ENCODE measurements at regions not wholly inside any gene's neighbourhood (a gene's known extent, or its start where the extent isn't known, plus 50 kb on each side); places are given as distances from the start of the nearest gene placed in this dataset.

- no peak for DNase-seq (ENCODE audit: low read depth)
- TF ChIP-seq, protein P1, sequence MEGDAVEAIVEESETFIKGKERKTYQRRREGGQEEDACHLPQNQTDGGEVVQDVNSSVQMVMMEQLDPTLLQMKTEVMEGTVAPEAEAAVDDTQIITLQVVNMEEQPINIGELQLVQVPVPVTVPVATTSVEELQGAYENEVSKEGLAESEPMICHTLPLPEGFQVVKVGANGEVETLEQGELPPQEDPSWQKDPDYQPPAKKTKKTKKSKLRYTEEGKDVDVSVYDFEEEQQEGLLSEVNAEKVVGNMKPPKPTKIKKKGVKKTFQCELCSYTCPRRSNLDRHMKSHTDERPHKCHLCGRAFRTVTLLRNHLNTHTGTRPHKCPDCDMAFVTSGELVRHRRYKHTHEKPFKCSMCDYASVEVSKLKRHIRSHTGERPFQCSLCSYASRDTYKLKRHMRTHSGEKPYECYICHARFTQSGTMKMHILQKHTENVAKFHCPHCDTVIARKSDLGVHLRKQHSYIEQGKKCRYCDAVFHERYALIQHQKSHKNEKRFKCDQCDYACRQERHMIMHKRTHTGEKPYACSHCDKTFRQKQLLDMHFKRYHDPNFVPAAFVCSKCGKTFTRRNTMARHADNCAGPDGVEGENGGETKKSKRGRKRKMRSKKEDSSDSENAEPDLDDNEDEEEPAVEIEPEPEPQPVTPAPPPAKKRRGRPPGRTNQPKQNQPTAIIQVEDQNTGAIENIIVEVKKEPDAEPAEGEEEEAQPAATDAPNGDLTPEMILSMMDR (IDR thresholded peaks at IDR 0.05; ENCODE audit: control insufficient read depth, insufficient read depth, low read depth, low read length, missing control alignments) = no peak
- H3K4me3 ChIP-seq (ENCODE audit: control insufficient read depth, low read depth, low read length) = no peak overlapping the region
Observed at GRCh38 chr3:31065765-31066164, 171.3 kb upstream of the GADL1 start.

- peak; percentile 93 for DNase-seq (ENCODE audit: low read depth)
- no peak overlapping the region for H3K4me3 ChIP-seq (ENCODE audit: control insufficient read depth, low read depth, low read length)
- TF ChIP-seq, protein P1 (IDR thresholded peaks at IDR 0.05; ENCODE audit: control insufficient read depth, insufficient read depth, low read depth, low read length, missing control alignments) = no peak
Observed at GRCh38 chr3:31067004-31067403, 172.5 kb upstream of the GADL1 start.

- no peak overlapping the region for H3K4me3 ChIP-seq (ENCODE audit: control insufficient read depth, low read depth, low read length)
- no peak for DNase-seq (ENCODE audit: low read depth)
- TF ChIP-seq, protein P1 (IDR thresholded peaks at IDR 0.05; ENCODE audit: control insufficient read depth, insufficient read depth, low read depth, low read length, missing control alignments) = no peak
Observed at GRCh38 chr3:31075471-31075870, 181.0 kb upstream of the GADL1 start.

DNA sequence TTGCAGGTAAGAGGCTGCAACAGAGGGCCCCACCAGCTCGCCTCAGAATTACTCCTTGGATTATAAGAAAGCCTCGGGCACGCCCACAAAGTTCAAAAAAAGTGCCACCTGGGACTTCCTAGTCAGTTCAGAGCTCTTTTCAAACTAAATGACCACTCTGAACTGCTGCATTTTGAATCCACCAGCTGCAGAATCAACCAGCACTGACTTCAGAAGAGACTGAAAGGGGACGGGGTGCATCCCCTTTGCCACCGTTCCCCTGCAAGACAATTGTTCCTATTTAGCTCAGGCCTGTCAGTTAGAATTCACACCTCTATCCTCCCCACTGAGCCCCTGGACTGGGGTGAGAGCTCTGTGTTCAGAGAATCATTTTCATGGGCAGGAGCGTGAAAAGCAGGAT lies 181.4 kb upstream of the GADL1 start:
- H3K4me3 ChIP-seq (ENCODE audit: control insufficient read depth, low read depth, low read length) = no peak overlapping the region
- TF ChIP-seq, protein P1 (IDR thresholded peaks at IDR 0.05; ENCODE audit: control insufficient read depth, insufficient read depth, low read depth, low read length, missing control alignments) = no peak
- no peak for DNase-seq (ENCODE audit: low read depth)

GRCh38 chr3:31077021-31077601 lies 182.7 kb upstream of the GADL1 start:
- no peak overlapping the region for H3K4me3 ChIP-seq (ENCODE audit: control insufficient read depth, low read depth, low read length)
- peak; percentile 68 for DNase-seq (ENCODE audit: low read depth)
- TF ChIP-seq, protein P1 (IDR thresholded peaks at IDR 0.05; ENCODE audit: control insufficient read depth, insufficient read depth, low read depth, low read length, missing control alignments) = no peak

DNA sequence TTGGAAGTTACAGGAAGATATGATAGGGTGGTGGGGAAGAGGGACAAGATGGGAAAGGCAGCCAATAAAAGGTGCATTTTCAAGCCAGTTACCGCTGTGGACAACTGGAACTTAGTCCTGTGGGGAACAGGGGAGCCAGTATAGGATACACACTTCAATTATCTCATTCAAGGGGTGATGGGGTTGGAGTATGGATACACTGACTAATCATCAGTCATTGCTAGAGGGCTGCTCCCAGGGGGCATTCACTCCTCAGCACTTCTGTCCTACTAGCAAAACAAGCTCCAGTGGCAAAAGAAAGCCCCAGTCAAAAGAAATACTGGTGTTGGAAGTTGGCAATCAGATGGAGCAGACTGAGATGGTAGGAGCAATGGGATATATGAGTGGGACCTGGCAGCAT lies 183.4 kb upstream of the GADL1 start:
- no peak for DNase-seq (ENCODE audit: low read depth)
- H3K4me3 ChIP-seq (ENCODE audit: control insufficient read depth, low read depth, low read length) = no peak overlapping the region
- TF ChIP-seq, protein P1 (IDR thresholded peaks at IDR 0.05; ENCODE audit: control insufficient read depth, insufficient read depth, low read depth, low read length, missing control alignments) = no peak

- TF ChIP-seq, protein P1 (IDR thresholded peaks at IDR 0.05; ENCODE audit: control insufficient read depth, insufficient read depth, low read depth, low read length, missing control alignments) = no peak
- H3K4me3 ChIP-seq (ENCODE audit: control insufficient read depth, low read depth, low read length) = no peak overlapping the region
- DNase-seq (ENCODE audit: low read depth) = no peak
Observed at GRCh38 chr3:31079689-31080088, 185.2 kb upstream of the GADL1 start.
